Endothelial cell of umbilical vein (primary cell): ENCODE measurements at regions not wholly inside any gene's neighbourhood (a gene's known extent, or its start where the extent isn't known, plus 50 kb on each side); places are given as distances from the start of the nearest gene placed in this dataset.
"Not testable (repeated sequence)": the region's sequence is repeated elsewhere in the genome, so short reads cannot be mapped to it uniquely, and the experiment has no call there.

ENCODE experiments used
- BruUV-seq: library from RNA; stranded (reverse); fragments of 400-500 nt; replicated peaks from 2 replicates; lab custom pipeline; 2021; lab: Mats Ljungman, UMichigan
- CTCF ChIA-PET: fragments of 300-600, 350-600 bp; sonication (Branson Sonifier 250); formaldehyde crosslinking; loops from one replicate; lab custom pipeline; 2021; ENCODE audit warnings: antibody characterized with exemption, inconsistent platforms; lab: Charles Lee
- POLR2A ChIA-PET: fragments of 300-600, 350-600 bp; sonication (Branson Sonifier 250); formaldehyde crosslinking; loops from one replicate; lab custom pipeline; 2021; ENCODE audit warnings: antibody characterized with exemption, inconsistent platforms; lab: Charles Lee
- DNase-seq: peaks from one replicate; pipeline ENCODE4 v3.0.0-alpha.2; 2011; ENCODE audit warnings: low read depth, low spot score
- FAIRE-seq: peaks from 2 replicates; lab custom pipeline; 2011; peaks lifted over from hg19 to GRCh38; lab: Jason Lieb, UNC
- H2AFZ ChIP-seq: 2 replicates; pipeline ENCODE4 v1.6.0; 2012; ENCODE audit warnings: low read depth, low read length, control low read depth, inconsistent platforms
- H3K27ac ChIP-seq: 2 replicates; pipeline ENCODE4 v1.5.1; 2011; ENCODE audit warnings: low read depth, mild to moderate bottlenecking, control low read depth, low read length, moderate library complexity; ENCODE audit not compliant: insufficient read depth
- H3K27me3 ChIP-seq, 2 experiments: 2 replicates each; pipeline versions ENCODE4 v1.6.0 to v1.6.1; 2011; ENCODE audit warnings: low read length in 2 of 2, mixed read lengths in 1 of 2; ENCODE audit not compliant: control insufficient read depth in 2 of 2, insufficient read depth in 2 of 2
- H3K36me3 ChIP-seq, 2 experiments: 2 replicates in 1 of 2; 3 replicates in 1 of 2; pipeline ENCODE4 v1.5.1; 2011; ENCODE audit warnings: low read length in 2 of 2, mild to moderate bottlenecking in 1 of 2, moderate library complexity in 1 of 2; ENCODE audit not compliant: control insufficient read depth in 2 of 2, insufficient read depth in 2 of 2; ENCODE audit errors: extremely low read depth in 1 of 2
- H3K4me1 ChIP-seq: 3 replicates; pipeline ENCODE4 v1.5.1; 2011; ENCODE audit warnings: mild to moderate bottlenecking, low read length; ENCODE audit not compliant: control insufficient read depth, insufficient read depth; ENCODE audit errors: extremely low read depth
- H3K4me2 ChIP-seq: 2 replicates; pipeline ENCODE4 v1.6.1; 2011; ENCODE audit warnings: low read length, control low read depth, mixed read lengths; ENCODE audit not compliant: insufficient read depth
- H3K4me3 ChIP-seq, 3 experiments: fragments of 200-600 bp in 1 of 3; sonication (generic), shearing (Covaris generic) in 1 of 3; replicated peaks in 1 of 3; 2 replicates each; pipeline ENCODE4 v1.5.1; 2011 to 2016; ENCODE audit warnings: control low read depth in 3 of 3, low read length in 3 of 3, mild to moderate bottlenecking in 2 of 3, inconsistent platforms in 1 of 3, low read depth in 1 of 3, moderate library complexity in 1 of 3; ENCODE audit not compliant: insufficient read depth in 1 of 3
- H3K79me2 ChIP-seq: 2 replicates; pipeline ENCODE4 v1.6.0; 2012; ENCODE audit warnings: low read length, inconsistent platforms; ENCODE audit not compliant: control insufficient read depth, insufficient read depth
- H3K9ac ChIP-seq: replicated peaks from 2 replicates; pipeline ENCODE3; 2011; ENCODE audit warnings: low read length, control low read depth; ENCODE audit not compliant: insufficient read depth; ENCODE audit errors: extremely low read depth
- H3K9me1 ChIP-seq: replicated peaks from 3 replicates; pipeline ENCODE4 v1.6.0; 2011; ENCODE audit warnings: mild to moderate bottlenecking, low read length; ENCODE audit not compliant: control insufficient read depth, insufficient read depth; ENCODE audit errors: extremely low read depth
- H3K9me3 ChIP-seq: replicated peaks from 2 replicates; pipeline ENCODE4 v1.5.1; 2012; ENCODE audit warnings: low read length, inconsistent platforms; ENCODE audit not compliant: control insufficient read depth, insufficient read depth
- H4K20me1 ChIP-seq: replicated peaks from 2 replicates; pipeline ENCODE3; 2011; ENCODE audit warnings: mild to moderate bottlenecking, low read length; ENCODE audit not compliant: control insufficient read depth, insufficient read depth; ENCODE audit errors: extremely low read depth
- dilution Hi-C: fragments of 300-500 bp; cut with MboI; formaldehyde crosslinking; loops from one replicate; pipeline ENCODE4 v1.15.0; 2019; ENCODE audit warnings: low sequenced_read_pairs; ENCODE audit not compliant: extremely low pct_ligation_motif_present
- intact Hi-C: fragments of 100-400 bp; cut with micrococcal nuclease; formaldehyde crosslinking; loops from one replicate; pipeline ENCODE4 v1.10.0; 2022

GRCh38 chr7:68082066-68082960 is 1085.7 kb downstream of the TYW1 start:
- H3K4me1 ChIP-seq, POLR2A ChIA-PET, FAIRE-seq, H3K36me3 ChIP-seq, BruUV-seq, H3K4me3 ChIP-seq, H3K4me2 ChIP-seq, dilution Hi-C loops, H3K27me3 ChIP-seq, H3K79me2 ChIP-seq, H3K27ac ChIP-seq, H4K20me1 ChIP-seq, DNase-seq, H3K9ac ChIP-seq, H2AFZ ChIP-seq, H3K9me1 ChIP-seq, intact Hi-C loops, CTCF ChIA-PET, H3K9me3 ChIP-seq: not testable (repeated sequence)

- H3K9me3 ChIP-seq, H4K20me1 ChIP-seq, H3K4me1 ChIP-seq, H3K4me2 ChIP-seq, H3K9me1 ChIP-seq, DNase-seq, BruUV-seq, H3K27ac ChIP-seq, H3K36me3 ChIP-seq, FAIRE-seq, H2AFZ ChIP-seq, H3K27me3 ChIP-seq, dilution Hi-C loops, H3K79me2 ChIP-seq, H3K9ac ChIP-seq, H3K4me3 ChIP-seq, POLR2A ChIA-PET, intact Hi-C loops, CTCF ChIA-PET: not testable (repeated sequence)
Observed at GRCh38 chr7:68082961-68083657, 1086.5 kb downstream of the TYW1 start.
